ENCODE measurements at regions not wholly inside any gene's neighbourhood (a gene's known extent, or its start where the extent isn't known, plus 50 kb on each side); places are given as distances from the start of the nearest gene placed in this dataset.

- Histone ChIP-seq H3F3A (ENCODE audit: control insufficient read depth, insufficient read depth) (no peaks in the 10 kb centered on the region), H3K4me2 (ENCODE audit: low read length) (no peak overlapping the region), H4K20me1 (ENCODE audit: control insufficient read depth, insufficient read depth, low read depth, low read length) (no peaks in the 10 kb centered on the region), H3K27ac (ENCODE audit: low read depth, low read length) (no peak overlapping the region), H3K79me2 (ENCODE audit: control insufficient read depth, low read length) (no peaks in the 10 kb centered on the region), H3K9me3 (ENCODE audit: control insufficient read depth, insufficient read depth, low read length) (no peaks in the 10 kb centered on the region), H3K27me3 (ENCODE audit: control insufficient read depth, low read length) (no peaks in the 10 kb centered on the region), H3K4me1 (ENCODE audit: control insufficient read depth, low read length) (no peaks in the 10 kb centered on the region), H3K36me3 (ENCODE audit: control insufficient read depth, low read length) (no peaks in the 10 kb centered on the region), H3K9me2 (replicated peaks; ENCODE audit: control insufficient read depth, low read length) (no peaks in the 10 kb centered on the region), H3K4me3 (ENCODE audit: low read length) (no peak overlapping the region)
- TF ChIP-seq EZH2phosphoT487 (IDR thresholded peaks at IDR 0.05; ENCODE audit: borderline replicate concordance, low read length) = no peak
- TF ChIP-seq CTCF (IDR thresholded peaks at IDR 0.05; ENCODE audit: low read depth, low read length, poor library complexity, severe bottlenecking) = no peak
Observed at GRCh38 chr5:99706160-99706559, 777.4 kb upstream of the CHD1 start.

DNA sequence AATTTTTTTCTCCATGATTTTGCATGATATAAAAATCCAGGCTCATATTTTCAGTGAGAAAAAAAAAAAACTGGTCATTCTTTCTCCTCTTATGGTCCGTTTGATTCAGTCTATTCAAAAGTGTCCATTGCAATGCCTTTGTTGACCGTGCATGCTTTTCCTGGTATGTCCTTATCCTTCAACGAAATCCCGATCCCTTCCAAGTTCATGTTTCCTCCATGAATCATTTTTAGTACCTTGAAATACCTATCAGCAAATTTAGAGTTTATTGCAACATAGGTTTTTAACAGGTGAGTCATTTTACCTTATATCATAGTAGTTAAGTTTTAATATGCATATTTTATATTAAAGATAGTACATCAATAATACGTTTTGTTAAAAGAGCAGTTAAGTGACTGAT lies 773.8 kb upstream of the CHD1 start:
- H3K4me2 ChIP-seq (ENCODE audit: low read length) = no peak overlapping the region
- no peaks in the 10 kb centered on the region for H3K79me2 ChIP-seq (ENCODE audit: control insufficient read depth, low read length)
- no peaks in the 10 kb centered on the region for H3K27me3 ChIP-seq (ENCODE audit: control insufficient read depth, low read length)
- H4K20me1 ChIP-seq (ENCODE audit: control insufficient read depth, insufficient read depth, low read depth, low read length) = no peaks in the 10 kb centered on the region
- H3K4me1 ChIP-seq (ENCODE audit: control insufficient read depth, low read length) = no peaks in the 10 kb centered on the region
- H3K36me3 ChIP-seq (ENCODE audit: control insufficient read depth, low read length) = no peaks in the 10 kb centered on the region
- no peaks in the 10 kb centered on the region for H3F3A ChIP-seq (ENCODE audit: control insufficient read depth, insufficient read depth)
- TF ChIP-seq CTCF (IDR thresholded peaks at IDR 0.05; ENCODE audit: low read depth, low read length, poor library complexity, severe bottlenecking) = no peak
- TF ChIP-seq EZH2phosphoT487 (IDR thresholded peaks at IDR 0.05; ENCODE audit: borderline replicate concordance, low read length) = no peak
- H3K9me3 ChIP-seq (ENCODE audit: control insufficient read depth, insufficient read depth, low read length) = no peaks in the 10 kb centered on the region
- H3K9me2 ChIP-seq (replicated peaks; ENCODE audit: control insufficient read depth, low read length) = no peaks in the 10 kb centered on the region
- H3K4me3 ChIP-seq (ENCODE audit: low read length) = no peak overlapping the region
- H3K27ac ChIP-seq (ENCODE audit: low read depth, low read length) = no peak overlapping the region

GRCh38 chr5:99694884-99695283 lies 766.1 kb upstream of the CHD1 start:
- TF ChIP-seq CTCF (IDR thresholded peaks at IDR 0.05; ENCODE audit: low read depth, low read length, poor library complexity, severe bottlenecking) (no peak), EZH2phosphoT487 (IDR thresholded peaks at IDR 0.05; ENCODE audit: borderline replicate concordance, low read length) (no peak)
- Histone ChIP-seq H3K9me2 (replicated peaks; ENCODE audit: control insufficient read depth, low read length) (no peaks in the 10 kb centered on the region), H3K79me2 (ENCODE audit: control insufficient read depth, low read length) (no peaks in the 10 kb centered on the region), H3K4me3 (ENCODE audit: low read length) (no peak overlapping the region), H3K9me3 (ENCODE audit: control insufficient read depth, insufficient read depth, low read length) (no peaks in the 10 kb centered on the region), H3F3A (ENCODE audit: control insufficient read depth, insufficient read depth) (no peaks in the 10 kb centered on the region), H4K20me1 (ENCODE audit: control insufficient read depth, insufficient read depth, low read depth, low read length) (no peaks in the 10 kb centered on the region), H3K27ac (ENCODE audit: low read depth, low read length) (no peak overlapping the region), H3K36me3 (ENCODE audit: control insufficient read depth, low read length) (no peaks in the 10 kb centered on the region), H3K4me2 (ENCODE audit: low read length) (no peak overlapping the region), H3K4me1 (ENCODE audit: control insufficient read depth, low read length) (no peaks in the 10 kb centered on the region), H3K27me3 (ENCODE audit: control insufficient read depth, low read length) (no peaks in the 10 kb centered on the region)

DNA sequence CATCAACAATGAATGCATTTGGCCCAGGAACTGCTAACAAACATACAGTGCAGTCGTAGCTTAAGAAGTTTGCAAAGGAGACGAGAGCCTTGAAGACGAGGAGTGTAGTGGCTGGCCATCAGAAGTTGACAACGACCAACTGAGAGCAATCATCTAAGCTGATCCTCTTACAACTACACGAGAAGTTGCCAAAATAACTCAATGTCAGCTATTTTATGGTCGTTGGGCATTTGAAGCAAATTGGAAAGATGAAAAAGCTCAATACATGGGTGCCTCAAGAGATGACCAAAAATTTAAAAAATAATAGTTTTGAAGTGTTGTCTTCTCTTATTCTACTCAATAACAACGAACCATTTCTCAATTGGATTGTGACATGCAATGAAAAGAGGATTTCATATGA lies 757.7 kb upstream of the CHD1 start:
- no peak overlapping the region for H3K27ac ChIP-seq (ENCODE audit: low read depth, low read length)
- H3K9me2 ChIP-seq (replicated peaks; ENCODE audit: control insufficient read depth, low read length) = no peaks in the 10 kb centered on the region
- no peaks in the 10 kb centered on the region for H3K4me1 ChIP-seq (ENCODE audit: control insufficient read depth, low read length)
- no peaks in the 10 kb centered on the region for H4K20me1 ChIP-seq (ENCODE audit: control insufficient read depth, insufficient read depth, low read depth, low read length)
- H3K4me2 ChIP-seq (ENCODE audit: low read length) = no peak overlapping the region
- no peak for TF ChIP-seq CTCF (IDR thresholded peaks at IDR 0.05; ENCODE audit: low read depth, low read length, poor library complexity, severe bottlenecking)
- TF ChIP-seq EZH2phosphoT487 (IDR thresholded peaks at IDR 0.05; ENCODE audit: borderline replicate concordance, low read length) = no peak
- H3K36me3 ChIP-seq (ENCODE audit: control insufficient read depth, low read length) = no peaks in the 10 kb centered on the region
- H3K27me3 ChIP-seq (ENCODE audit: control insufficient read depth, low read length) = no peaks in the 10 kb centered on the region
- H3F3A ChIP-seq (ENCODE audit: control insufficient read depth, insufficient read depth) = no peaks in the 10 kb centered on the region
- H3K79me2 ChIP-seq (ENCODE audit: control insufficient read depth, low read length) = no peaks in the 10 kb centered on the region
- no peak overlapping the region for H3K4me3 ChIP-seq (ENCODE audit: low read length)
- H3K9me3 ChIP-seq (ENCODE audit: control insufficient read depth, insufficient read depth, low read length) = no peaks in the 10 kb centered on the region
